ENCODE measurements at regions not wholly inside any gene's neighbourhood (a gene's known extent, or its start where the extent isn't known, plus 50 kb on each side); places are given as distances from the start of the nearest gene placed in this dataset.

- WGBS (ENCODE audit: insufficient coverage), result no CpG with 5 or more reads among the region's 1 CpG
- H3K4me3 ChIP-seq (ENCODE audit: control insufficient read depth in 1 of 2, extremely low read depth in 1 of 2, low read length in 1 of 2), result no peak overlapping the region
Observed at GRCh38 chr4:92128676-92129075, 175.1 kb upstream of the GRID2 start.

DNA sequence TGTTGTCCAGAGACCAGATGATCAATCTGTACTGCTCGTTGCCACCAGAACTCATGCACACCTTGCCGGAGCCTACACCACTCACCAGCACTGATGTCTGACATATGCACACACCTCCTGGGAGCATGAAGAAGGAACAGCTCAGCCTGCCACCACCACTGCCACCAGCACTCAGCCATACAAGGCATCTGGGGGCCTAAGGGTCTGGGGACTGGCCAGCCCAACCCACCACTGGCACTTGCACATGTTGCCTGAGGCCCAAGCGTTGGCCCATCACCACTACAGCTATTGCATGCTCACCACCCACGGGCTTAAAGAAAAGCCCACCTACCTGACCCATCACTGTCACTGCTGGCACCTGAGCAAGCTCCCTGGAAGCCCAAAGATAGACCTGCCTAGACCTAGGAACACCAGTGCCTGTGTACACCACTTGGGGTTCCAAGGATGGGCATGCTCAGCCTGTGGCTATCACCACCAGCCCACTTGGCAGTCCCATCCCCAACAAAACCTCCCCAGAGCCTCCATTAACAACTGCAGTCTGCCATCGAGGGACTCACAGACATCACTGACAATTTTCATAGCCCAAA is 174.3 kb upstream of the GRID2 start:
- no peaks in the 10 kb centered on the region for H3K27me3 Mint-ChIP-seq
- WGBS (ENCODE audit: insufficient coverage), result 76% methylated on average over 4 of the region's 5 CpGs
- no peak overlapping the region for H3K27ac ChIP-seq (ENCODE audit: low read length)
- DNase-seq (no peak), ATAC-seq (replicated peaks in 1 of 4) (no peak)
- H3K9me3 Mint-ChIP-seq, result peaks cover 23 to 37% (median 30%) of the 10 kb centered on the region in 3 donors
- no peak overlapping the region for H3K27ac Mint-ChIP-seq
- H3K4me1 ChIP-seq (ENCODE audit: control insufficient read depth in 1 of 2, extremely low read depth in 1 of 2, insufficient read depth in 2 of 2, low read length in 2 of 2), result no peaks in the 10 kb centered on the region
- ChIA-PET POLR2A (no interaction called here), CTCF (no interaction called here)
- no peaks in the 10 kb centered on the region for H3K27me3 ChIP-seq (replicated peaks in 1 of 2; ENCODE audit: control insufficient read depth in 2 of 2, extremely low read depth in 1 of 2, insufficient read depth in 2 of 2, low read length in 1 of 2)
- no peaks in the 10 kb centered on the region for H3K36me3 ChIP-seq (ENCODE audit: control insufficient read depth in 2 of 2, extremely low read depth in 1 of 2, insufficient read depth in 1 of 2, low read length in 1 of 2)
- H3K4me3 Mint-ChIP-seq, result no peak overlapping the region
- H3K4me1 Mint-ChIP-seq, result no peaks in the 10 kb centered on the region
- H3K4me3 ChIP-seq (ENCODE audit: control insufficient read depth in 1 of 2, extremely low read depth in 1 of 2, low read length in 1 of 2), result no peak overlapping the region
- H3K36me3 Mint-ChIP-seq, result no peaks in the 10 kb centered on the region
- H3K9me3 ChIP-seq, result peaks cover 3% of the 10 kb centered on the region

More at GRCh38 chr4:92128676-92129075, 175.1 kb upstream of the GRID2 start:
- H3K9me3 ChIP-seq, result peaks cover 3% of the 10 kb centered on the region
- no peaks in the 10 kb centered on the region for H3K36me3 ChIP-seq (ENCODE audit: control insufficient read depth in 2 of 2, extremely low read depth in 1 of 2, insufficient read depth in 1 of 2, low read length in 1 of 2)
- ATAC-seq (replicated peaks in 1 of 4) (no peak), DNase-seq (no peak)
- Mint-ChIP-seq H3K4me3 (no peak overlapping the region), H3K27ac (no peak overlapping the region), H3K36me3 (no peaks in the 10 kb centered on the region), H3K4me1 (no peaks in the 10 kb centered on the region), H3K9me3 (peaks cover 17 to 33% (median 30%) of the 10 kb centered on the region in 3 donors), H3K27me3 (no peaks in the 10 kb centered on the region)
- POLR2A ChIA-PET, result no interaction called here
- H3K27me3 ChIP-seq (replicated peaks in 1 of 2; ENCODE audit: control insufficient read depth in 2 of 2, extremely low read depth in 1 of 2, insufficient read depth in 2 of 2, low read length in 1 of 2), result no peaks in the 10 kb centered on the region
- H3K4me1 ChIP-seq (ENCODE audit: control insufficient read depth in 1 of 2, extremely low read depth in 1 of 2, insufficient read depth in 2 of 2, low read length in 2 of 2), result no peaks in the 10 kb centered on the region
- H3K27ac ChIP-seq (ENCODE audit: low read length), result no peak overlapping the region
- CTCF ChIA-PET, result no interaction called here

- no peaks in the 10 kb centered on the region for H3K27me3 Mint-ChIP-seq
- H3K36me3 ChIP-seq (ENCODE audit: control insufficient read depth in 2 of 2, extremely low read depth in 1 of 2, insufficient read depth in 1 of 2, low read length in 1 of 2), result no peaks in the 10 kb centered on the region
- peaks cover 10 to 36% (median 21%) of the 10 kb centered on the region in 3 donors for H3K9me3 Mint-ChIP-seq
- no peaks in the 10 kb centered on the region for H3K4me1 ChIP-seq (ENCODE audit: control insufficient read depth in 1 of 2, extremely low read depth in 1 of 2, insufficient read depth in 2 of 2, low read length in 2 of 2)
- no peak for ATAC-seq (replicated peaks in 1 of 4)
- no peaks in the 10 kb centered on the region for H3K4me1 Mint-ChIP-seq
- no peak overlapping the region for H3K27ac Mint-ChIP-seq
- no peak for DNase-seq
- H3K27me3 ChIP-seq (replicated peaks in 1 of 2; ENCODE audit: control insufficient read depth in 2 of 2, extremely low read depth in 1 of 2, insufficient read depth in 2 of 2, low read length in 1 of 2), result no peaks in the 10 kb centered on the region
- ChIA-PET CTCF (no interaction called here), POLR2A (no interaction called here)
- no peaks in the 10 kb centered on the region for H3K36me3 Mint-ChIP-seq
- H3K27ac ChIP-seq (ENCODE audit: low read length), result no peak overlapping the region
- no CpG with 5 or more reads among the region's 3 CpGs for WGBS (ENCODE audit: insufficient coverage)
- H3K9me3 ChIP-seq, result no peaks in the 10 kb centered on the region
- H3K4me3 ChIP-seq (ENCODE audit: control insufficient read depth in 1 of 2, extremely low read depth in 1 of 2, low read length in 1 of 2), result no peak overlapping the region
- H3K4me3 Mint-ChIP-seq, result no peak overlapping the region
Observed at GRCh38 chr4:92136434-92136833, 167.3 kb upstream of the GRID2 start.

DNA sequence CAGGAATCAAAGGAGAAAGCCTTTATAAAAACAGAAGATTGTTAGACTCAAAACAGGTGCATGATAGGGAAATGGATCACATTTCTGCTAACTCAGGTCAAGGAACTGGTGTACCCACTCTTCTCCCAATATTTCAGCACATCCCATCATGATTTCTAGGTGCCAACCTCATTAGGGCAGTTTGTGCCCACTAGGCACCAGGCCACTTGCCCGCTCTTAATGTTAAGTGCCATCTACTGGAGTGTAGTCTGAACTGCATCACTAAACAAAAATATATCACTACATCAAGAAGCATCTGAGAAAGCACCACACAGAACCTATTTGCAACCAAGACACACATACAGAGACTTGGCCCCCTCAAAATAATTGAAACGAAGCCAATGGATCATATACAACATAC is 140.4 kb upstream of the GRID2 start:
- no peak for ATAC-seq (replicated peaks in 1 of 4)
- no peak for DNase-seq

GRCh38 chr4:92170340-92170739 is 133.4 kb upstream of the GRID2 start:
- H3K27me3 Mint-ChIP-seq, result no peaks in the 10 kb centered on the region
- WGBS (ENCODE audit: insufficient coverage), result no CpG with 5 or more reads among the region's 2 CpGs
- no peak for ATAC-seq (replicated peaks in 1 of 4)
- no peak overlapping the region for H3K4me3 ChIP-seq (ENCODE audit: control insufficient read depth in 1 of 2, extremely low read depth in 1 of 2, low read length in 1 of 2)
- H3K4me3 Mint-ChIP-seq, result no peak overlapping the region
- H3K27me3 ChIP-seq (replicated peaks in 1 of 2; ENCODE audit: control insufficient read depth in 2 of 2, extremely low read depth in 1 of 2, insufficient read depth in 2 of 2, low read length in 1 of 2), result no peaks in the 10 kb centered on the region
- no peak for DNase-seq
- no peak overlapping the region for H3K27ac Mint-ChIP-seq
- CTCF ChIA-PET, result no interaction called here
- H3K4me1 ChIP-seq (ENCODE audit: control insufficient read depth in 1 of 2, extremely low read depth in 1 of 2, insufficient read depth in 2 of 2, low read length in 2 of 2), result no peaks in the 10 kb centered on the region
- no peak overlapping the region for H3K27ac ChIP-seq (ENCODE audit: low read length)
- H3K36me3 ChIP-seq (ENCODE audit: control insufficient read depth in 2 of 2, extremely low read depth in 1 of 2, insufficient read depth in 1 of 2, low read length in 1 of 2), result no peaks in the 10 kb centered on the region
- H3K9me3 Mint-ChIP-seq, result peaks cover 11 to 37% (median 20%) of the 10 kb centered on the region in 3 donors
- H3K36me3 Mint-ChIP-seq, result no peaks in the 10 kb centered on the region
- no peaks in the 10 kb centered on the region for H3K4me1 Mint-ChIP-seq
- POLR2A ChIA-PET, result no interaction called here
- H3K9me3 ChIP-seq, result no peaks in the 10 kb centered on the region

More for the DNA sequence above, 140.4 kb upstream of the GRID2 start:
- Histone ChIP-seq H3K36me3 (ENCODE audit: control insufficient read depth in 2 of 2, extremely low read depth in 1 of 2, insufficient read depth in 1 of 2, low read length in 1 of 2) (no peaks in the 10 kb centered on the region), H3K4me1 (ENCODE audit: control insufficient read depth in 1 of 2, extremely low read depth in 1 of 2, insufficient read depth in 2 of 2, low read length in 2 of 2) (no peaks in the 10 kb centered on the region), H3K27me3 (replicated peaks in 1 of 2; ENCODE audit: control insufficient read depth in 2 of 2, extremely low read depth in 1 of 2, insufficient read depth in 2 of 2, low read length in 1 of 2) (no peaks in the 10 kb centered on the region), H3K27ac (ENCODE audit: low read length) (no peak overlapping the region), H3K4me3 (ENCODE audit: control insufficient read depth in 1 of 2, extremely low read depth in 1 of 2, low read length in 1 of 2) (no peak overlapping the region), H3K9me3 (peaks cover 2% of the 10 kb centered on the region)
- no peak overlapping the region for H3K4me3 Mint-ChIP-seq
- no peaks in the 10 kb centered on the region for H3K36me3 Mint-ChIP-seq
- ChIA-PET CTCF (no interaction called here), POLR2A (no interaction called here)
- peaks cover 22 to 58% (median 35%) of the 10 kb centered on the region in 3 donors for H3K9me3 Mint-ChIP-seq
- 63% methylated on average over 1 of the region's 2 CpGs for WGBS (ENCODE audit: insufficient coverage)
- H3K4me1 Mint-ChIP-seq, result no peaks in the 10 kb centered on the region
- no peaks in the 10 kb centered on the region for H3K27me3 Mint-ChIP-seq
- H3K27ac Mint-ChIP-seq, result no peak overlapping the region

DNA sequence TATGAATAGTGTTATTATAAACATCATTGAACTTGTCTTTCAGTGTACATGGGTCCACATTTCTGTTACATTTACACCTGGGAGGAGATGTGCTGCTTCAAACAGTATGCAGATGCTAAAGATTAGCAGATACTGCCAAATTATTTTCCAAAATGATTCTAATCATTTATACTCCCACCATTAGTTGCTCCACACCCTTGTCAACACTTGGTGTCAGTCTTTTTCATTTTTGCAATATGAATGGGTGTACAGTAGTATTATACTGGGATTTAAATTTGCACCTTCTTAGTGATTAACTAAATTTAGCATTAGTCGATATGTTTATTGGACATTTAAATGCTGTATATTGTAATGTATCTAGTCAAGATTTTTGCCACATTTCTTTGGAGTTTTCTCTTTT is 131.6 kb upstream of the GRID2 start:
- no peak for ATAC-seq (replicated peaks in 1 of 4)
- Mint-ChIP-seq H3K4me3 (no peak overlapping the region), H3K9me3 (peaks cover 5 to 21% (median 11%) of the 10 kb centered on the region in 3 donors), H3K4me1 (no peaks in the 10 kb centered on the region), H3K27ac (no peak overlapping the region), H3K27me3 (no peaks in the 10 kb centered on the region), H3K36me3 (no peaks in the 10 kb centered on the region)
- H3K36me3 ChIP-seq (ENCODE audit: control insufficient read depth in 2 of 2, extremely low read depth in 1 of 2, insufficient read depth in 1 of 2, low read length in 1 of 2), result no peaks in the 10 kb centered on the region
- no peak overlapping the region for H3K4me3 ChIP-seq (ENCODE audit: control insufficient read depth in 1 of 2, extremely low read depth in 1 of 2, low read length in 1 of 2)
- WGBS (ENCODE audit: insufficient coverage), result no CpG with 5 or more reads among the region's 1 CpG
- H3K27ac ChIP-seq (ENCODE audit: low read length), result no peak overlapping the region
- no peaks in the 10 kb centered on the region for H3K4me1 ChIP-seq (ENCODE audit: control insufficient read depth in 1 of 2, extremely low read depth in 1 of 2, insufficient read depth in 2 of 2, low read length in 2 of 2)
- ChIA-PET CTCF (no interaction called here), POLR2A (no interaction called here)
- DNase-seq, result no peak
- no peaks in the 10 kb centered on the region for H3K9me3 ChIP-seq
- H3K27me3 ChIP-seq (replicated peaks in 1 of 2; ENCODE audit: control insufficient read depth in 2 of 2, extremely low read depth in 1 of 2, insufficient read depth in 2 of 2, low read length in 1 of 2), result no peaks in the 10 kb centered on the region

GRCh38 chr4:92175250-92175649 is 128.5 kb upstream of the GRID2 start:
- DNase-seq (no peak), ATAC-seq (replicated peaks in 1 of 4) (no peak)
- H3K9me3 Mint-ChIP-seq, result peaks cover 5 to 14% (median 8%) of the 10 kb centered on the region in 3 donors
- H3K4me3 ChIP-seq (ENCODE audit: control insufficient read depth in 1 of 2, extremely low read depth in 1 of 2, low read length in 1 of 2), result no peak overlapping the region
- no peak overlapping the region for H3K27ac ChIP-seq (ENCODE audit: low read length)
- H3K27ac Mint-ChIP-seq, result no peak overlapping the region
- no peaks in the 10 kb centered on the region for H3K27me3 ChIP-seq (replicated peaks in 1 of 2; ENCODE audit: control insufficient read depth in 2 of 2, extremely low read depth in 1 of 2, insufficient read depth in 2 of 2, low read length in 1 of 2)
- no peaks in the 10 kb centered on the region for H3K9me3 ChIP-seq
- no peaks in the 10 kb centered on the region for H3K4me1 Mint-ChIP-seq
- H3K36me3 ChIP-seq (ENCODE audit: control insufficient read depth in 2 of 2, extremely low read depth in 1 of 2, insufficient read depth in 1 of 2, low read length in 1 of 2), result no peaks in the 10 kb centered on the region
- H3K36me3 Mint-ChIP-seq, result no peaks in the 10 kb centered on the region
- H3K4me1 ChIP-seq (ENCODE audit: control insufficient read depth in 1 of 2, extremely low read depth in 1 of 2, insufficient read depth in 2 of 2, low read length in 2 of 2), result no peaks in the 10 kb centered on the region
- POLR2A ChIA-PET, result no interaction called here
- no peak overlapping the region for H3K4me3 Mint-ChIP-seq
- CTCF ChIA-PET, result no interaction called here
- WGBS (ENCODE audit: insufficient coverage), result 86% methylated on average over 1 of the region's 1 CpG
- no peaks in the 10 kb centered on the region for H3K27me3 Mint-ChIP-seq

Measured in T-cell (primary cell).